Keratinocyte (primary cell): ENCODE measurements at regions not wholly inside any gene's neighbourhood (a gene's known extent, or its start where the extent isn't known, plus 50 kb on each side); places are given as distances from the start of the nearest gene placed in this dataset.

Experiments
- EZH2 ChIP-seq: IDR thresholded peaks from one replicate; pipeline ENCODE4 v1.6.1; 2012; ENCODE audit warnings: inconsistent platforms, mild to moderate bottlenecking, low read length, moderate library complexity
- TF ChIP-seq, protein P1 (sequence below), 3 experiments: IDR thresholded peaks in 1 of 3; conservative IDR thresholded peaks in 1 of 3; optimal IDR thresholded peaks in 1 of 3; 2 replicates in 2 of 3; 3 replicates in 1 of 3; pipeline versions ENCODE3 to v1.5.1; 2011; ENCODE audit warnings: low read length in 3 of 3, mild to moderate bottlenecking in 3 of 3, moderate library complexity in 2 of 3, control low read depth in 1 of 3, inconsistent platforms in 1 of 3; ENCODE audit not compliant: insufficient read depth in 2 of 3; ENCODE audit errors: extremely low read depth in 1 of 3

DNA sequence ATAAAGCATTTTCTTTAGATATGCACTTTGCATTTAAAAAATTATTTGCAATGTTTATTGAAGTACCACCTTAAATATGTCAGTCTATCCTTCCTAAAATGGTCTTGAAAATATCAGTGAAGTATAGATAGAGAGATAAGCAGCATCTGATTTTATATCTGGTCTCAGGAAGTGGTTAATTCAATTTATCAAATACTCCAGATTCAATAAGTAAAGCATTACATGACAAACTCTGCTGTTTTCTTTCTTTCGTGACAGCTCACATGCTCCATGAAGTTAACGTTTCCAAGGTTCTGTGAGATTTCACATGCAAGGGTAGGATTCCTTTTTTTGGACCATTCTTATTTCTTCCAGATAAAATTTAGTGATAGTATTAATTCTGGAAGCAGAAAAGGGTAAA, 775.4 kb upstream of the ROBO1 start:
- TF ChIP-seq, protein P1, sequence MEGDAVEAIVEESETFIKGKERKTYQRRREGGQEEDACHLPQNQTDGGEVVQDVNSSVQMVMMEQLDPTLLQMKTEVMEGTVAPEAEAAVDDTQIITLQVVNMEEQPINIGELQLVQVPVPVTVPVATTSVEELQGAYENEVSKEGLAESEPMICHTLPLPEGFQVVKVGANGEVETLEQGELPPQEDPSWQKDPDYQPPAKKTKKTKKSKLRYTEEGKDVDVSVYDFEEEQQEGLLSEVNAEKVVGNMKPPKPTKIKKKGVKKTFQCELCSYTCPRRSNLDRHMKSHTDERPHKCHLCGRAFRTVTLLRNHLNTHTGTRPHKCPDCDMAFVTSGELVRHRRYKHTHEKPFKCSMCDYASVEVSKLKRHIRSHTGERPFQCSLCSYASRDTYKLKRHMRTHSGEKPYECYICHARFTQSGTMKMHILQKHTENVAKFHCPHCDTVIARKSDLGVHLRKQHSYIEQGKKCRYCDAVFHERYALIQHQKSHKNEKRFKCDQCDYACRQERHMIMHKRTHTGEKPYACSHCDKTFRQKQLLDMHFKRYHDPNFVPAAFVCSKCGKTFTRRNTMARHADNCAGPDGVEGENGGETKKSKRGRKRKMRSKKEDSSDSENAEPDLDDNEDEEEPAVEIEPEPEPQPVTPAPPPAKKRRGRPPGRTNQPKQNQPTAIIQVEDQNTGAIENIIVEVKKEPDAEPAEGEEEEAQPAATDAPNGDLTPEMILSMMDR (optimal IDR thresholded peaks at IDR 0.05 in 1 of 3, IDR thresholded peaks at IDR 0.05 in 1 of 3, conservative IDR thresholded peaks at IDR 0.05 in 1 of 3; ENCODE audit: extremely low read depth in 1 of 3, insufficient read depth in 2 of 3, low read length in 3 of 3): no peak
- TF ChIP-seq EZH2: no peak
